DND-41 (cell line): ENCODE measurements at regions not wholly inside any gene's neighbourhood (a gene's known extent, or its start where the extent isn't known, plus 50 kb on each side); places are given as distances from the start of the nearest gene placed in this dataset.

Experiments used
- EZH2 ChIP-seq: IDR thresholded peaks from 3 replicates; pipeline ENCODE4 v1.6.1; 2012; ENCODE audit warnings: borderline replicate concordance, low read depth, mild to moderate bottlenecking, moderate library complexity, low read length, inconsistent platforms; ENCODE audit not compliant: severe bottlenecking
- TF ChIP-seq, protein P1 (sequence below): IDR thresholded peaks from 2 replicates; pipeline ENCODE4 v1.5.1; 2012; ENCODE audit warnings: borderline replicate concordance, low read length, moderate library complexity, mild to moderate bottlenecking; ENCODE audit not compliant: poor library complexity, severe bottlenecking; ENCODE audit errors: extremely low read depth

DNA sequence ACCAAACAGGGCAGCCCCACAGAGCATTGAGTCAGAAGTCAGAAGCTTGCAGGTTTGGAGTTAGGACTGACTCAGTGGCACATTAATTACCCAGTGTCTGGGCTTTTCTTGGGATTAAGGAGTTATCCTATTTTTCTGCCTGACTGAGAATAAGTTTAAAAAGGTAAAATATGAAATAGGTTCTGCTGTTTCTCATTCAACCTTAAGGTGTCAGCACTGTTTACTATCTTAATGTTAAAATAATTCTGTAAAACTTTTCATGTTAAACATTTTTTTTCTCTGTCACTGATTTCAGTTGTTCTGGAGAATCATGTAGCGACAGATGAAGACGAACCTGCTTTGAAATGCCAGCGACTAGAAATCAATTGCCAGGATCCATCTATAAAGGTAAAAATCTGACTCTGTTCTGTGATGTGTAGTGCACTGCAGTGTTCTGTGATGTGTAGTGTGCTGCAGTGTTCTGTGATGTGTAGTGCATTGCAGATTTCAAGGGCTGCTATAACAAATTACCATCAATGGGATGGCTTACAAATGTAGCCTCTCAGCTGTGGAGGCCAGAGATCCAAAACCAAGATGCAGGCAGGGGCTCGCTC, 128.0 kb downstream of the LAT start:
- TF ChIP-seq, protein P1, sequence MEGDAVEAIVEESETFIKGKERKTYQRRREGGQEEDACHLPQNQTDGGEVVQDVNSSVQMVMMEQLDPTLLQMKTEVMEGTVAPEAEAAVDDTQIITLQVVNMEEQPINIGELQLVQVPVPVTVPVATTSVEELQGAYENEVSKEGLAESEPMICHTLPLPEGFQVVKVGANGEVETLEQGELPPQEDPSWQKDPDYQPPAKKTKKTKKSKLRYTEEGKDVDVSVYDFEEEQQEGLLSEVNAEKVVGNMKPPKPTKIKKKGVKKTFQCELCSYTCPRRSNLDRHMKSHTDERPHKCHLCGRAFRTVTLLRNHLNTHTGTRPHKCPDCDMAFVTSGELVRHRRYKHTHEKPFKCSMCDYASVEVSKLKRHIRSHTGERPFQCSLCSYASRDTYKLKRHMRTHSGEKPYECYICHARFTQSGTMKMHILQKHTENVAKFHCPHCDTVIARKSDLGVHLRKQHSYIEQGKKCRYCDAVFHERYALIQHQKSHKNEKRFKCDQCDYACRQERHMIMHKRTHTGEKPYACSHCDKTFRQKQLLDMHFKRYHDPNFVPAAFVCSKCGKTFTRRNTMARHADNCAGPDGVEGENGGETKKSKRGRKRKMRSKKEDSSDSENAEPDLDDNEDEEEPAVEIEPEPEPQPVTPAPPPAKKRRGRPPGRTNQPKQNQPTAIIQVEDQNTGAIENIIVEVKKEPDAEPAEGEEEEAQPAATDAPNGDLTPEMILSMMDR = no peak
- TF ChIP-seq EZH2 = no peak
